GM12875 (cell line): ENCODE measurements at regions not wholly inside any gene's neighbourhood (a gene's known extent, or its start where the extent isn't known, plus 50 kb on each side); places are given as distances from the start of the nearest gene placed in this dataset.

Source experiments
- H3K4me3 ChIP-seq: one replicate; pipeline ENCODE4 v1.5.1; 2011; ENCODE audit warnings: low read depth, low read length, control low read depth
- TF ChIP-seq, protein P1 (sequence below): IDR thresholded peaks from 2 replicates; pipeline ENCODE4 v1.5.1; 2011; ENCODE audit warnings: low read depth, mild to moderate bottlenecking, control low read depth, inconsistent platforms, low read length, moderate library complexity, borderline replicate concordance; ENCODE audit not compliant: insufficient read depth

DNA sequence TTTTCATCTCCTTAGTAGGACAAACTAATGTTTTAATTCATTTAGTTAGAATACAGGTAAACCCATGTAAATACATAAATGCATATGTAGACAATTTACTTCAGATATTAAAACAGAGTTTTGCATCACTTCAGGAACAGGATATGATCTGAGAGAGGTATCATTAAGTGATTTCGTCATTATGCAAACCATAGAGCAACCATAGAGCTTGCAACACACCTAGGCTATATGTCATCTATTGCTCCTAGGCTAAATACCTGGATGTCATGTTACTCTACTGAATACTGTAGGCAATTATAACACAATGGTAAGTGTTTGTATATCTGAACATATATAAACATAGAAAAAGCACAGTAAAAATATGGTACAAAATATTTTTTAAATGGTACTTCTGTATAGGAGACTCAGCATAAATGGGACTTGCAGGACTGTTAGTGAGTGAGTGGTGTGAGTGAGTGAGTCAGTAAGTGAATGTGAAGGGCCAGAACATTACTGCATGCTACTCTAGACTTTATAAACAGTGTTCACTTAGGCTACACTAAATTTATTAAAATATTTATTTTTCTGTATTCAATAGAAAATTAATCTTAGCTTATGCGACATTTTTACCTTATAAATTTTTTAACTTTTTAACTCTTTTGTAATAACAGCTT lies 1377.5 kb upstream of the CDH9 start:
- TF ChIP-seq, protein P1, sequence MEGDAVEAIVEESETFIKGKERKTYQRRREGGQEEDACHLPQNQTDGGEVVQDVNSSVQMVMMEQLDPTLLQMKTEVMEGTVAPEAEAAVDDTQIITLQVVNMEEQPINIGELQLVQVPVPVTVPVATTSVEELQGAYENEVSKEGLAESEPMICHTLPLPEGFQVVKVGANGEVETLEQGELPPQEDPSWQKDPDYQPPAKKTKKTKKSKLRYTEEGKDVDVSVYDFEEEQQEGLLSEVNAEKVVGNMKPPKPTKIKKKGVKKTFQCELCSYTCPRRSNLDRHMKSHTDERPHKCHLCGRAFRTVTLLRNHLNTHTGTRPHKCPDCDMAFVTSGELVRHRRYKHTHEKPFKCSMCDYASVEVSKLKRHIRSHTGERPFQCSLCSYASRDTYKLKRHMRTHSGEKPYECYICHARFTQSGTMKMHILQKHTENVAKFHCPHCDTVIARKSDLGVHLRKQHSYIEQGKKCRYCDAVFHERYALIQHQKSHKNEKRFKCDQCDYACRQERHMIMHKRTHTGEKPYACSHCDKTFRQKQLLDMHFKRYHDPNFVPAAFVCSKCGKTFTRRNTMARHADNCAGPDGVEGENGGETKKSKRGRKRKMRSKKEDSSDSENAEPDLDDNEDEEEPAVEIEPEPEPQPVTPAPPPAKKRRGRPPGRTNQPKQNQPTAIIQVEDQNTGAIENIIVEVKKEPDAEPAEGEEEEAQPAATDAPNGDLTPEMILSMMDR, result no peak
- H3K4me3 ChIP-seq, result no peak overlapping the region

DNA sequence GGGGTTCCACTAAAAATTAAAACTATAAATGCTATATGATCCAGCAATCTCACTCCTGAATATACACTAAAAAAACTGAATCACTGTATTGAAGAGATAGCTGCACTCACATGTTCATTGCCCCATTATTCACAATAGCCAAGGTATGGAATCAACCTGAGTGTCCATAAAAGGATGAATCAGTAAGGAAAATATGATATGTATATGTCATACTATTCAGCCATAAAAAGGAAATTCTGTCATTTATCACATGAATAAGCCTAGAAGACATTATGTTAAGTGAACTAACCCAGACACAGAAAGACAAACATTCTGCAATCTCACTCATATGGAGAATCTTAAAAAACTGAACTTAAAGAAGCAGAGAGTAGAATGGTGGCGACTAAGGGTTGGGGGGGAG lies 1376.2 kb upstream of the CDH9 start:
- TF ChIP-seq, protein P1, result no peak
- H3K4me3 ChIP-seq, result no peak overlapping the region

GRCh38 chr5:28408651-28409050 lies 1370.3 kb upstream of the CDH9 start:
- TF ChIP-seq, protein P1, result no peak
- no peak overlapping the region for H3K4me3 ChIP-seq

GRCh38 chr5:28408186-28408585 lies 1369.8 kb upstream of the CDH9 start:
- TF ChIP-seq, protein P1, result no peak
- H3K4me3 ChIP-seq, result no peak overlapping the region

DNA sequence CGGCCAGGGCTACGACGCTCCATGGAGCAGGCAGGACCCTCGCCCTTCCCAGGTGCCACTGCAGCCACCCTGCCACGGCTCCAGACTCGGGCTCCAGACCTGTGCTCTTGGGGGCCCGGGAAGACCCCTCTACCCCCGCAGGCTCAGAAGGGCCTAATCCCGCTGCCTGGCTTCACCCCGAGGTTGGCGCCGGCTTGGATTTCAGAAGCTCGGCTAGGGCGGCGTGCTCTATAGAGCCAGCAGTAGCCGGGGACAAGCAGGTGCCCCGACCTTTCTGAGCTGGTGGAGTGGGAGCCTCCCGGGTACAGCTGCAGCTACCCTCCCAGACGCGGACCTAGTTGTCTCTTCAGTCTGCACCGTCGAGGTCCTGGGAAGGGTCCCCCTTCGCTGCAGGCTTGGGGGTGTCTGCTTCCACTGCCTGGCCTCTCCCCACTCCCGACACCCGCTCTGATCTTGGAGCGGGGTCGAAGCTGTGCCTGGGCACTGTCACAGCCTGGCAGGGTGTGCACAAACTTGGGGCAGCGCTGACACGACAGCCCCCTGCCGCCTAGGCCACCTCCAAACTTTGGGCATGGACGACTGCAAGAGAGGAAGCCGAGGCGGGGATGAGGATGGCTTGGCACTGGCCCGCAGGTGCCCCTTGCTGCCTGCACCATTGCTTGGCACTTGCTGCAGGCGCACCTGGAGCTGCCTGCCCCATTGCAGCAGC lies 1366.1 kb upstream of the CDH9 start:
- no peak overlapping the region for H3K4me3 ChIP-seq
- TF ChIP-seq, protein P1, result no peak

GRCh38 chr5:28403846-28404245 lies 1365.5 kb upstream of the CDH9 start:
- H3K4me3 ChIP-seq, result no peak overlapping the region
- TF ChIP-seq, protein P1, result no peak
